Endothelial cell of umbilical vein (primary cell): ENCODE measurements at regions not wholly inside any gene's neighbourhood (a gene's known extent, or its start where the extent isn't known, plus 50 kb on each side); places are given as distances from the start of the nearest gene placed in this dataset.

Experiments used
- CTCF ChIP-seq, 2 donors: IDR thresholded peaks; 1 replicate in 1 of 2; 2 replicates in 1 of 2; pipeline ENCODE4 v1.5.1; 2011; ENCODE audit warnings: low read length in 2 of 2, mild to moderate bottlenecking in 2 of 2, moderate library complexity in 2 of 2, control low read depth in 1 of 2, inconsistent platforms in 1 of 2, low read depth in 1 of 2; ENCODE audit not compliant: insufficient read depth in 1 of 2; ENCODE audit errors: extremely low read depth in 1 of 2
- EZH2 ChIP-seq: IDR thresholded peaks from 2 replicates; pipeline ENCODE4 v1.6.1; 2012; ENCODE audit warnings: borderline replicate concordance, low read depth, mild to moderate bottlenecking, moderate library complexity, low read length, inconsistent platforms; ENCODE audit not compliant: severe bottlenecking
- GATA2 ChIP-seq: IDR thresholded peaks from 2 replicates; pipeline ENCODE4 v1.7.0; 2011; ENCODE audit warnings: low read depth, mild to moderate bottlenecking, moderate library complexity, mixed read lengths, low read length; ENCODE audit not compliant: insufficient read length, insufficient read depth
- JUN ChIP-seq: IDR thresholded peaks from 2 replicates; pipeline ENCODE4 v1.6.1; 2011; ENCODE audit warnings: borderline replicate concordance, low read depth; ENCODE audit not compliant: insufficient read length, insufficient read depth
- POLR2A ChIP-seq: IDR thresholded peaks from 2 replicates; pipeline ENCODE4 v1.6.1; 2012; ENCODE audit warnings: low read depth, mild to moderate bottlenecking, control low read depth, low read length

DNA sequence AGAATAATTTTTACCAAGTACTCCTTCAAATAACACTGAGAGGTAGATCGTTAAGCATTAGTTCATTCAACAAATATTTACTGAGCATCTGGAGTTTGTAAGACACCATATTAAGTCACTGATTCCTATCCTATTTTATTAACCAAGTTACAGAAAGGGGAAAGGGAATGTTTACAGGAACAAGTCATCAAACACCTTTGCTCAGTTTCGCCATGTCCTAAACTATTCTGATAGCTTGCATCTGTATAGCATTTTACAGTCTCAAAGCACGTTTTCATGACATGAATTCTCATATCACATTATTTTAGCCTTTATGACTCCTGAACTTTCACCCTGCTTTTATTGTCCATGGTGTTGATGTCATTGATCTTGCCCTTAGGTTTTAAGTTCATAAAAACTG is 89.2 kb downstream of the AREG start:
- TF ChIP-seq CTCF (IDR thresholded peaks at IDR 0.05; ENCODE audit: extremely low read depth in 1 of 2, insufficient read depth in 1 of 2, low read depth in 1 of 2, low read length in 2 of 2) (no peak), EZH2 (no peak), JUN (no peak), GATA2 (no peak), POLR2A (no peak)
